ENCODE measurements at regions not wholly inside any gene's neighbourhood (a gene's known extent, or its start where the extent isn't known, plus 50 kb on each side); places are given as distances from the start of the nearest gene placed in this dataset.

DNA sequence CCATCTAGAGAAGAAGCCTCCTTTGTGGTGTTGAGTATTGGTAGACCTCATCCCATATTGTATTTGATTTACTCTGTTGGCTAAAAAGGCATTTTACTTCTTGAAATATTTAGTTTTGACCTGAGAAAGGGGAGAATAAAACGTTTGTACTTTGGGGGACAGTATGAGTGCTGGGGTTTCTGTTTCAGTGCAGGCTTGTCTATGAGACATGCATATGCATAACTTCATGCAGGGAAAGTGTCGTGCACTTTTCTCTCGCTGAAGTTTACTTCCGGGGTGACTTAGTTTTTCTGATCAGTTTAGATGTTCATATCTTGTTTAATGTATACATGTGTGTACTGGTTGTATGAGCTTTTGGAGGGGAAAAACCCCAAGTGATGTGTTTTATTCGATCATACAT is 59.5 kb downstream of the UTRN start:
- DNase-seq: no peak
- no peak for TF ChIP-seq POLR2A (IDR thresholded peaks at IDR 0.05)
- TF ChIP-seq, protein P1, sequence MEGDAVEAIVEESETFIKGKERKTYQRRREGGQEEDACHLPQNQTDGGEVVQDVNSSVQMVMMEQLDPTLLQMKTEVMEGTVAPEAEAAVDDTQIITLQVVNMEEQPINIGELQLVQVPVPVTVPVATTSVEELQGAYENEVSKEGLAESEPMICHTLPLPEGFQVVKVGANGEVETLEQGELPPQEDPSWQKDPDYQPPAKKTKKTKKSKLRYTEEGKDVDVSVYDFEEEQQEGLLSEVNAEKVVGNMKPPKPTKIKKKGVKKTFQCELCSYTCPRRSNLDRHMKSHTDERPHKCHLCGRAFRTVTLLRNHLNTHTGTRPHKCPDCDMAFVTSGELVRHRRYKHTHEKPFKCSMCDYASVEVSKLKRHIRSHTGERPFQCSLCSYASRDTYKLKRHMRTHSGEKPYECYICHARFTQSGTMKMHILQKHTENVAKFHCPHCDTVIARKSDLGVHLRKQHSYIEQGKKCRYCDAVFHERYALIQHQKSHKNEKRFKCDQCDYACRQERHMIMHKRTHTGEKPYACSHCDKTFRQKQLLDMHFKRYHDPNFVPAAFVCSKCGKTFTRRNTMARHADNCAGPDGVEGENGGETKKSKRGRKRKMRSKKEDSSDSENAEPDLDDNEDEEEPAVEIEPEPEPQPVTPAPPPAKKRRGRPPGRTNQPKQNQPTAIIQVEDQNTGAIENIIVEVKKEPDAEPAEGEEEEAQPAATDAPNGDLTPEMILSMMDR (IDR thresholded peaks at IDR 0.05): no peak
- Histone ChIP-seq H3K36me3 (replicated peaks in 1 of 2; ENCODE audit: insufficient read depth in 1 of 2, low read depth in 2 of 2) (no peaks in the 10 kb centered on the region), H3K27me3 (no peaks in the 10 kb centered on the region), H3K27ac (peak overlapping the region in 3 of 4 donors; percentile 44 to 79 (median 57)), H3K4me1 (peaks cover 68% of the 10 kb centered on the region), H3K4me3 (no peak overlapping the region), H3K9me3 (no peaks in the 10 kb centered on the region)
- 61 to 71% methylated on average over 5 of the region's 5 CpGs for whole genome bisulfite sequencing, 2 donors
- intact Hi-C loops (cut with DNase I): no loop called here
- ATAC-seq: no peak

DNA sequence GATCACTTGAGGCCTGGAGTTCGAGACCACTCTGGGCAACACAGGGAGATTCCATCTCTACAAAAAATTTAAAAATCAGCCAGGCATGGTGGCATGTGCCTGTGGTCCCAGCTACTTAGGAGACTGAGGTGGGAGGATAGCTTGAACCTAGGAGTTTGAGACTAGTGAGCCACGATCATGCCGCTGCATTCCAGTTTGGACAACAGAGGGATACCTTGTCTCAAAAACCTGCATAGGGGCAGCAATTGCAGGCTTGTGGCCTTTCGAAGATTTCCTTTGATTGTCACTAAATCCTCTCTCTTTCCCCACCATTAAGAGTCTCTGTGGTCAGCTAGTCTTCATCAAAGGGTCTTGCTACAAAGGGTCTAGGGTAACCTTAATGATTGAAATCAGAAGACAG is 60.3 kb downstream of the UTRN start:
- Histone ChIP-seq H3K27me3 (no peaks in the 10 kb centered on the region), H3K9me3 (no peaks in the 10 kb centered on the region), H3K27ac (no peak overlapping the region), H3K36me3 (replicated peaks in 1 of 2; ENCODE audit: insufficient read depth in 1 of 2, low read depth in 2 of 2) (no peaks in the 10 kb centered on the region), H3K4me1 (peaks cover 68% of the 10 kb centered on the region), H3K4me3 (no peak overlapping the region)
- TF ChIP-seq, protein P1 (IDR thresholded peaks at IDR 0.05): no peak
- no peak for TF ChIP-seq POLR2A (IDR thresholded peaks at IDR 0.05)
- intact Hi-C loops (cut with DNase I): no loop called here
- no peak for DNase-seq
- WGBS, 2 donors: 92 to 95% methylated on average over 4 of the region's 4 CpGs
- ATAC-seq: no peak

DNA sequence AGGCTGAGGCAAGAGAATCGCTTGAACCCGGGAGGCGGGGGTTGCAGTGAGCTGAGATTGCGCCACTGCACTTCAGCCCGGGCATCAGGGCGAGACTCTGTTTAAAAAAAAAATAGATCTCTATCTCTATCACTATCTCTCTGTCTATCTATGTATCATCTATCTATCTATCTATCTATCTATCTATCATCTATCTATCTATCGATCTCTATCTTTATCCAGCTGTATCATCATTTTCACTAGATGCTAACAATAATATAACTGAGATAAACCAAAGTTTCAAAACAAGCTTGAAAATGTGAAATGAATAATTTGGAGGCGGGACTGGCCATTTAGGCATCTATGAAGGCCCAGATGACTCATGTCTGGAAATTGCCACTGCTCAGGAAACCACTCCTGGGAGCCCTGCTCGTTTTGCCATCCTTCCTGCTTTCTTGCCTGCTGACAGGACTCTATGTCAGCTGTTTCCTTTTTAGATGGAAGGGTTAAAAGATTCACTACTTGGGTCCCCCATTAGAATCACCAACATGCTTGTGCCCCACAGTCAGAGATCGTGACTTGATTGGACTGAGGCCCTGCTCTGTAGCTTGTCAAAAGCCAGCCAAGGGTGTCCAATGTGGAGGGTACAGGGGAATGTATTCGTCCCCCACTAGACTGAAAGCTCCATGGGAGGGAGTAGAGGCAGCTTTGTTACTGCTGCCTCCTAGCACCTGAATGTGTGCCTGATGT is 61.7 kb downstream of the UTRN start:
- 72 to 84% methylated on average over 11 of the region's 11 CpGs for WGBS, 2 donors
- H3K36me3 ChIP-seq (replicated peaks in 1 of 2; ENCODE audit: insufficient read depth in 1 of 2, low read depth in 2 of 2): no peaks in the 10 kb centered on the region
- peaks cover 66% of the 10 kb centered on the region for H3K4me1 ChIP-seq
- no peaks in the 10 kb centered on the region for H3K9me3 ChIP-seq
- no peak overlapping the region for H3K4me3 ChIP-seq
- H3K27me3 ChIP-seq: no peaks in the 10 kb centered on the region
- intact Hi-C loops (cut with DNase I): no loop called here
- DNase-seq: no peak
- ATAC-seq: no peak
- TF ChIP-seq, protein P1 (IDR thresholded peaks at IDR 0.05): no peak
- TF ChIP-seq POLR2A (IDR thresholded peaks at IDR 0.05): no peak
- peak overlapping the region in 1 of 4 donors; percentile 26 for H3K27ac ChIP-seq

DNA sequence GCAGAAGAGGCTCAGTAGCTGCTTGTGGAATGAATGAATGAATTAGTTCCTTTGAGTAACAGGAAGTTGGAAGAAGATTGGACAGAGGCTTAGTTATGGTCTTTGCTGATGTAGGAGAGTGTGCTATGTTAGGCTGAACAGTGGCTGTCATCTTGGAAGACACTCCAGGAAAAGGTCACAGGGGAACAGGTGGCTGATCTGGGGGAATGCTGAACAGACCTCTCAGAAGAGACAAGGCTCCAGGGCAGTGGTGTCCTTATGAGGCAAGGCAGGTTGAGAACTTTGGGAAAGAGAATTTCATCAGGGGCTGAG is 62.3 kb downstream of the UTRN start:
- Histone ChIP-seq H3K9me3 (no peaks in the 10 kb centered on the region), H3K27ac (peak overlapping the region in 1 of 4 donors; percentile 8), H3K27me3 (no peaks in the 10 kb centered on the region), H3K4me3 (no peak overlapping the region), H3K36me3 (replicated peaks in 1 of 2; ENCODE audit: insufficient read depth in 1 of 2, low read depth in 2 of 2) (no peaks in the 10 kb centered on the region), H3K4me1 (peaks cover 67% of the 10 kb centered on the region)
- intact Hi-C loops (cut with DNase I): no loop called here
- ATAC-seq: no peak
- no peak for DNase-seq
- TF ChIP-seq POLR2A (IDR thresholded peaks at IDR 0.05): no peak
- TF ChIP-seq, protein P1 (IDR thresholded peaks at IDR 0.05): no peak

DNA sequence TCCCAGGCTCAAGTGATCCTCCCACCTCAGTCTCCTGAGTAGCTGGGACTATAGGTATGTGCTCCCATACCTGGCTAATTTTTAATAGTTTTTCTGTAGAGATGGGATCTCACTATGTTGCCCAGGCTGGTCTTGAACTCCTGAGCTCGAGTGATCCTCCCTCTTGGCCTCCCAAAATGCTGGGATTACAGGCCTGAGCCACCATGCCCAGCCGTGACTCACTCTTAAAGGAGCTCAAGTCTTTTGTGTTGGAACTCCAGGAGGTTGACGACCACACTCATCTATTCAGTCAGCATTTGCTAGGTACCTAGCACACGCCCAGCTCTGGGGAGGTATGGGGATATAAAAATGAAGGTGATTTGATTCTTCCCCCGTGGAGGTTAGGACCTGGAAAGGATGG is 62.8 kb downstream of the UTRN start:
- H3K27me3 ChIP-seq: no peaks in the 10 kb centered on the region
- peaks cover 70% of the 10 kb centered on the region for H3K4me1 ChIP-seq
- H3K27ac ChIP-seq: no peak overlapping the region
- DNase-seq (no peak), ATAC-seq (no peak)
- H3K4me3 ChIP-seq: no peak overlapping the region
- no peaks in the 10 kb centered on the region for H3K36me3 ChIP-seq (replicated peaks in 1 of 2; ENCODE audit: insufficient read depth in 1 of 2, low read depth in 2 of 2)
- no peaks in the 10 kb centered on the region for H3K9me3 ChIP-seq
- WGBS, 2 donors: 88 to 89% methylated on average over 5 of the region's 5 CpGs
- intact Hi-C loops (cut with DNase I): no loop called here
- TF ChIP-seq POLR2A (IDR thresholded peaks at IDR 0.05): no peak
- TF ChIP-seq, protein P1 (IDR thresholded peaks at IDR 0.05): no peak
